ENCODE measurements at regions not wholly inside any gene's neighbourhood (a gene's known extent, or its start where the extent isn't known, plus 50 kb on each side); places are given as distances from the start of the nearest gene placed in this dataset.

- TF ChIP-seq POLR2AphosphoS5 (IDR thresholded peaks at IDR 0.05; ENCODE audit: low read depth, low read length): no peak
- TF ChIP-seq TAF1 (IDR thresholded peaks at IDR 0.05; ENCODE audit: low read depth, low read length): no peak
- TF ChIP-seq POLR2A (IDR thresholded peaks at IDR 0.05; ENCODE audit: low read depth, low read length): no peak
- no peak for TF ChIP-seq SPI1 (IDR thresholded peaks at IDR 0.05; ENCODE audit: low read depth, low read length)
- no peak for TF ChIP-seq PAX5 (IDR thresholded peaks at IDR 0.05; ENCODE audit: insufficient read depth, low read length, severe bottlenecking)
- TF ChIP-seq POU2F2 (IDR thresholded peaks at IDR 0.05; ENCODE audit: low read depth, low read length): no peak
Measured at GRCh38 chr2:44843641-44844310, 97.7 kb upstream of the SIX3 start.
